BJ (cell line): ENCODE measurements at regions not wholly inside any gene's neighbourhood (a gene's known extent, or its start where the extent isn't known, plus 50 kb on each side); places are given as distances from the start of the nearest gene placed in this dataset.

Source experiments
- CTCF ChIA-PET: fragments of 350-600 bp; formaldehyde crosslinking; extraction: SDS; loops from one replicate; lab custom pipeline; 2021; ENCODE audit warnings: antibody characterized with exemption, inconsistent platforms; lab: Yijun Ruan, JAX
- POLR2A ChIA-PET: fragments of 300-600 bp; sonication (Branson Sonifier 250); formaldehyde crosslinking; extraction: SDS; loops from one replicate; lab custom pipeline; 2021; ENCODE audit warnings: antibody characterized with exemption; lab: Charles Lee
- DNase-seq: peaks from one replicate; pipeline ENCODE4 v3.0.0-alpha.2; 2011; ENCODE audit warnings: low read depth
- H3K27me3 ChIP-seq: 2 replicates; pipeline ENCODE4 v1.6.0; 2011; ENCODE audit warnings: low read length; ENCODE audit not compliant: control insufficient read depth, insufficient read depth
- H3K36me3 ChIP-seq: 2 replicates; pipeline ENCODE4 v1.5.1; 2011; ENCODE audit warnings: low read length; ENCODE audit not compliant: control insufficient read depth, insufficient read depth
- H3K4me3 ChIP-seq: 2 replicates; pipeline ENCODE4 v1.5.1; 2011; ENCODE audit warnings: low read depth, mild to moderate bottlenecking, control low read depth, low read length
- CTCF ChIP-seq: IDR thresholded peaks from 2 replicates; pipeline ENCODE4 v1.5.1; 2011; ENCODE audit warnings: low read depth, mild to moderate bottlenecking, control low read depth, inconsistent platforms, low read length, moderate library complexity; ENCODE audit not compliant: insufficient read depth

GRCh38 chr6:126227833-126228702, 111.8 kb upstream of the CENPW start:
- TF ChIP-seq CTCF, result no peak
- H3K4me3 ChIP-seq, result no peak overlapping the region
- CTCF ChIA-PET, result no interaction called here
- H3K27me3 ChIP-seq, result no peaks in the 10 kb centered on the region
- POLR2A ChIA-PET, result no interaction called here
- H3K36me3 ChIP-seq, result no peaks in the 10 kb centered on the region
- DNase-seq, result no peak

- TF ChIP-seq CTCF, result no peak
- Histone ChIP-seq H3K36me3 (no peaks in the 10 kb centered on the region), H3K27me3 (no peaks in the 10 kb centered on the region), H3K4me3 (no peak overlapping the region)
- CTCF ChIA-PET, result no interaction called here
- POLR2A ChIA-PET, result no interaction called here
- DNase-seq, result no peak
Observed at GRCh38 chr6:126232671-126233070, 107.2 kb upstream of the CENPW start.

- no peak for TF ChIP-seq CTCF
- no peak for DNase-seq
- Histone ChIP-seq H3K36me3 (no peaks in the 10 kb centered on the region), H3K27me3 (no peaks in the 10 kb centered on the region), H3K4me3 (no peak overlapping the region)
- ChIA-PET CTCF (no interaction called here), POLR2A (no interaction called here)
Observed at GRCh38 chr6:126233192-126233591, 106.7 kb upstream of the CENPW start.

GRCh38 chr6:126235363-126235762, 104.6 kb upstream of the CENPW start:
- POLR2A ChIA-PET, result no interaction called here
- Histone ChIP-seq H3K36me3 (no peaks in the 10 kb centered on the region), H3K27me3 (no peaks in the 10 kb centered on the region), H3K4me3 (no peak overlapping the region)
- no peak for DNase-seq
- no peak for TF ChIP-seq CTCF
- CTCF ChIA-PET, result no interaction called here

GRCh38 chr6:126245077-126245476, 94.8 kb upstream of the CENPW start:
- ChIA-PET CTCF (no interaction called here), POLR2A (no interaction called here)
- H3K27me3 ChIP-seq, result no peaks in the 10 kb centered on the region

More at GRCh38 chr6:126245077-126245476, 94.8 kb upstream of the CENPW start:
- Histone ChIP-seq H3K36me3 (no peaks in the 10 kb centered on the region), H3K4me3 (no peak overlapping the region)
- TF ChIP-seq CTCF, result no peak
- DNase-seq, result no peak
